ENCODE measurements at regions not wholly inside any gene's neighbourhood (a gene's known extent, or its start where the extent isn't known, plus 50 kb on each side); places are given as distances from the start of the nearest gene placed in this dataset.

DNA sequence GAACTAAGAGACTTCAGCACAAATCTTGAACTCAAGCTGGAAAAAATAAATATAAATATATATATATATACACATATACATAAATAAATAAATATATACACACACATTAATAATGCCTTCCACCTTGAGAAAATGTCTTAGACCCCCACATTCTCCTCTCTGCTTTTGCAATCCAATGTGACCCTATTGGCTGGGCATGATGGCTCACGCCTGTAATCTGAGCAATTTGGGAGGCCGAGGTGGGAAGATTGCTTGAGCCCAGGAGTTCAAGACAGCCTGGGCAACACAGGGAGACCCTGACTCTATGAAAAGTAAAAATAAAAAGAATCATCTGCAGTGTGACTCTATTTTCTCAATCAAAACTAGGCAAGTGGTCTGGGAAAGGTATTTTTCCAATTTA lies 424.1 kb upstream of the NFE2L3 start:
- TF ChIP-seq, protein P1, sequence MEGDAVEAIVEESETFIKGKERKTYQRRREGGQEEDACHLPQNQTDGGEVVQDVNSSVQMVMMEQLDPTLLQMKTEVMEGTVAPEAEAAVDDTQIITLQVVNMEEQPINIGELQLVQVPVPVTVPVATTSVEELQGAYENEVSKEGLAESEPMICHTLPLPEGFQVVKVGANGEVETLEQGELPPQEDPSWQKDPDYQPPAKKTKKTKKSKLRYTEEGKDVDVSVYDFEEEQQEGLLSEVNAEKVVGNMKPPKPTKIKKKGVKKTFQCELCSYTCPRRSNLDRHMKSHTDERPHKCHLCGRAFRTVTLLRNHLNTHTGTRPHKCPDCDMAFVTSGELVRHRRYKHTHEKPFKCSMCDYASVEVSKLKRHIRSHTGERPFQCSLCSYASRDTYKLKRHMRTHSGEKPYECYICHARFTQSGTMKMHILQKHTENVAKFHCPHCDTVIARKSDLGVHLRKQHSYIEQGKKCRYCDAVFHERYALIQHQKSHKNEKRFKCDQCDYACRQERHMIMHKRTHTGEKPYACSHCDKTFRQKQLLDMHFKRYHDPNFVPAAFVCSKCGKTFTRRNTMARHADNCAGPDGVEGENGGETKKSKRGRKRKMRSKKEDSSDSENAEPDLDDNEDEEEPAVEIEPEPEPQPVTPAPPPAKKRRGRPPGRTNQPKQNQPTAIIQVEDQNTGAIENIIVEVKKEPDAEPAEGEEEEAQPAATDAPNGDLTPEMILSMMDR (IDR thresholded peaks at IDR 0.05; ENCODE audit: unreplicated experiment): no peak
- no peaks in the 10 kb centered on the region for H3K36me3 Mint-ChIP-seq (ENCODE audit: low read depth, unreplicated experiment)
- H3K27me3 Mint-ChIP-seq (ENCODE audit: unreplicated experiment): no peaks in the 10 kb centered on the region
- no peak for DNase-seq (ENCODE audit: low spot score)
- no peak overlapping the region for H3K27ac Mint-ChIP-seq (ENCODE audit: unreplicated experiment)
- no peaks in the 10 kb centered on the region for H3K4me1 Mint-ChIP-seq (ENCODE audit: unreplicated experiment)
- no peak overlapping the region for H3K4me3 Mint-ChIP-seq (ENCODE audit: unreplicated experiment)
- no peaks in the 10 kb centered on the region for H3K9me3 Mint-ChIP-seq (ENCODE audit: unreplicated experiment)

DNA sequence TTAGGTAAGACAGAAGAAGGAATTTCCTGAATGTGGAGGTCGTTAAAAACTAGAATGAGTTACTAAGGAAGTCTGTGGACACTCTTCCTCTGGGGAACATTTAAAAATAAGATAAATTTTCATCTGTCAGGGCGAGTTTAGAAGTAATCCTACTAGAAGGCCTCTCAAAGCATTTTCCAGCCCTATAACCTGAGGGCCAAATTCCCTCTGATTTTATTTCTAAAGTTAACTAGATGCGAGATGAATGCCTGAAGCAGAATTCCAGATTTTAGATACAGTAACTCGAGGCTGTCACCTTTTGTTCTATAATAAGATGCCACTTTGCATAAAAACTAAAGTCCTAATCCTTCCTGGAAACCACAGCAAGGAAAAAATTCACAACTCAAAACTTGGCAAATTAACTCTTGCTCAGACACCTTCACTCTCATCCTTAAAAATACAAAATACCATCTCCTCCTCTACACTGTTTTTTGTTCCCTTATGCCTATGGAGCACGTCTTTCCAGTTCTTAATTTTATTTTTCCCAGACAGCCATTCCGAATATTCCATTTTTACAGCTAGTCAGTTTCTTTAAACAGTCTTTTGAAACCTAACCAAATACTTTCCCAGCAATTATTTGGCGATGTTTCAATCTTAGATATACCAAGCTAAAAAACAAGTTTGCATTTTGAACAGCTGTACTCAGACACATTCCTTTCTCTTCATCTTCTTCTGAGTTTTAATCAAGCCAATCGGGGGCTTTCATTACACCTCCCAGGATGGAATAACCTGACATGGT lies 420.7 kb upstream of the NFE2L3 start:
- TF ChIP-seq, protein P1 (IDR thresholded peaks at IDR 0.05; ENCODE audit: unreplicated experiment): no peak
- Mint-ChIP-seq H3K4me1 (ENCODE audit: unreplicated experiment) (no peaks in the 10 kb centered on the region), H3K9me3 (ENCODE audit: unreplicated experiment) (no peaks in the 10 kb centered on the region), H3K27ac (ENCODE audit: unreplicated experiment) (no peak overlapping the region), H3K36me3 (ENCODE audit: low read depth, unreplicated experiment) (no peaks in the 10 kb centered on the region), H3K4me3 (ENCODE audit: unreplicated experiment) (no peak overlapping the region), H3K27me3 (ENCODE audit: unreplicated experiment) (peaks cover 4% of the 10 kb centered on the region)
- no peak for DNase-seq (ENCODE audit: low spot score)

DNA sequence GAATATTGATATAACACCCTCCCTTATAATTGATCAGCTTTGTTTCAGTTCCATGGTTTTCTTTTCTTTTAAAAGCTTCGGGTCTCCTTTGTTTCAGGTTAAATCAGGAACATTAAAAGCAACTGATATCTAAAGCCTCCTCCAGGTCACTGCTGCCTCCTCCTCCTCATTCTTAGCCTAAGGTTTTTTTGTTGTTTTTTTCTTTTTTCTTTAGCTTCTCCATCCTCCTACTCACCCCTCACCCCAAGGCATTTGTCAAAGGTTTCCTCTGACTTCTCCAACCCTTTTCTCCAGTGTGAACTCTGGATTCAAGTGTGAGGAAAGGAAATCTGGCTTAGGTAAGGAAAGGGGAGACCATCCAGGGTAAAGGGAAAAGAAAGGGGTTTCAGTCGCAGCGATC lies 420.2 kb upstream of the NFE2L3 start:
- DNase-seq (ENCODE audit: low spot score): no peak
- TF ChIP-seq, protein P1 (IDR thresholded peaks at IDR 0.05; ENCODE audit: unreplicated experiment): no peak
- Mint-ChIP-seq H3K36me3 (ENCODE audit: low read depth, unreplicated experiment) (no peaks in the 10 kb centered on the region), H3K27ac (ENCODE audit: unreplicated experiment) (no peak overlapping the region), H3K4me3 (ENCODE audit: unreplicated experiment) (no peak overlapping the region), H3K4me1 (ENCODE audit: unreplicated experiment) (no peaks in the 10 kb centered on the region), H3K27me3 (ENCODE audit: unreplicated experiment) (peaks cover 4% of the 10 kb centered on the region), H3K9me3 (ENCODE audit: unreplicated experiment) (no peaks in the 10 kb centered on the region)

DNA sequence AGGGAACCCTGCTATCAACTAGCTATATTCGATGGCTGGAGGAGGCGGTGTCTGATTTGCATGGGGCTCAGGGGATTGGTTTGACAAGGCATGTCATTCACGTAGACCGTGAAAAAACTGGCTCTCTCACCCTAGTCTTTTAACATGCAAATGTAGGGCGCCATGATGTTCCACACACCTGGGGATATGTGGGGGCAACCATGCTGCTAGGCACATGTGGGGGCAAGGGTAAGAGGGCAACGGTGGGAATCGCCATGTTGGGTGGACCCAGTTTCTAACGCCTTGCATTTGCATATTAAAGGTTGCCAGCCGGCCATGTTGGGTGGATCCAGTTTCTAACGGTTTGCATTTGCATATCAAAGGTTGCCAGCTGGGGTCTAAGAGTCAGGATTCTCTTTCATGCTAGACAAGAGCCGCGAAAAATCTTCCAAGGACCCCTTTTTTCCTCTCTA lies 419.2 kb upstream of the NFE2L3 start:
- Mint-ChIP-seq H3K27ac (ENCODE audit: unreplicated experiment) (no peak overlapping the region), H3K4me3 (ENCODE audit: unreplicated experiment) (no peak overlapping the region)
- DNase-seq (ENCODE audit: low spot score): no peak

More for the DNA sequence above, 419.2 kb upstream of the NFE2L3 start:
- peaks cover 4% of the 10 kb centered on the region for H3K27me3 Mint-ChIP-seq (ENCODE audit: unreplicated experiment)
- no peaks in the 10 kb centered on the region for H3K4me1 Mint-ChIP-seq (ENCODE audit: unreplicated experiment)
- no peaks in the 10 kb centered on the region for H3K36me3 Mint-ChIP-seq (ENCODE audit: low read depth, unreplicated experiment)
- TF ChIP-seq, protein P1 (IDR thresholded peaks at IDR 0.05; ENCODE audit: unreplicated experiment): no peak
- no peaks in the 10 kb centered on the region for H3K9me3 Mint-ChIP-seq (ENCODE audit: unreplicated experiment)
